ENCODE measurements at regions not wholly inside any gene's neighbourhood (a gene's known extent, or its start where the extent isn't known, plus 50 kb on each side); places are given as distances from the start of the nearest gene placed in this dataset.

- TF ChIP-seq ZNF384 (IDR thresholded peaks at IDR 0.05) (no peak), SUZ12 (IDR thresholded peaks at IDR 0.05) (no peak), CTBP1 (IDR thresholded peaks at IDR 0.05; ENCODE audit: borderline replicate concordance) (no peak), FOXM1 (IDR thresholded peaks at IDR 0.05; ENCODE audit: borderline replicate concordance) (no peak), SP1 (IDR thresholded peaks at IDR 0.05) (no peak), BHLHE40 (IDR thresholded peaks at IDR 0.05; ENCODE audit: borderline replicate concordance) (no peak), ARNT (IDR thresholded peaks at IDR 0.05) (no peak), HDGF (IDR thresholded peaks at IDR 0.05; ENCODE audit: borderline replicate concordance) (no peak)
Measured at GRCh38 chr5:97729938-97730337, 546.9 kb upstream of the RIOK2 start.
